C4-2B (cell line): ENCODE measurements at regions not wholly inside any gene's neighbourhood (a gene's known extent, or its start where the extent isn't known, plus 50 kb on each side); places are given as distances from the start of the nearest gene placed in this dataset.

Experiments
- CTCF ChIP-seq: fragments of 450-650 bp; conservative IDR thresholded peaks from 2 replicates; pipeline ENCODE4 v1.5.1; 2017; ENCODE audit warnings: mild to moderate bottlenecking
- ZFX ChIP-seq: fragments of 450-650 bp; IDR thresholded peaks from 2 replicates; pipeline ENCODE4 v1.6.1; 2017

GRCh38 chr4:111696505-111696904 is 448.7 kb upstream of the FAM241A start:
- TF ChIP-seq CTCF: no peak
- TF ChIP-seq ZFX: no peak
